HG03060 (cell line): ENCODE measurements at regions not wholly inside any gene's neighbourhood (a gene's known extent, or its start where the extent isn't known, plus 50 kb on each side); places are given as distances from the start of the nearest gene placed in this dataset.
"Not testable (repeated sequence)": the region's sequence is repeated elsewhere in the genome, so short reads cannot be mapped to it uniquely, and the experiment has no call there.

ENCODE experiments used
- ATAC-seq: cut with Tn5 transposase; IDR thresholded peaks from one replicate; pipeline ENCODE4 v1.9.1; 2021; ENCODE audit warnings: low read depth, moderate number of reproducible peaks; ENCODE audit not compliant: unreplicated experiment

DNA sequence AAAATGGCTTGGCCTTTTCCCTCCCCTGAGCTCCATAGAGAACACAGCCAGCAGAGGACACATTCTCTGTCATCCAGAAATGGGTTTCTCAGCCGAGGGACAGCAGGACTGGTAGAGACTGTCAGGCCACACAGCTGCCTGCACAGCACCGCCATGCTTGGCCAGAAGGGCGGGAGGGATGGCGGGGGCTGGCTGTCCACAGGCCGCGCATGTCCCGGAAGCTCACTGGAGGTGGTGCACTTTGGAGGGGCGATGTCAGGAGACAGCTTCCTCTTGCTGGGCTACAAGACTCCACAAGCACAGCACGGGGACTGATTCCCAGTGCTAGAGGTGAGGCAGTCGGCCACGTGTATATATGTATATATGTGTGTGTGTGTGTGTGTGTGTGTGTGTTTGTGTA lies 125.3 kb downstream of the GOLGA6L4 start:
- not testable (repeated sequence) for ATAC-seq

- ATAC-seq = not testable (repeated sequence)
Measured at GRCh38 chr15:84384421-84384820, 148.8 kb downstream of the GOLGA6L4 start.

GRCh38 chr15:84387086-84387485 lies 151.5 kb downstream of the GOLGA6L4 start:
- no peak for ATAC-seq

GRCh38 chr15:84388201-84388600 lies 152.6 kb downstream of the GOLGA6L4 start:
- ATAC-seq = not testable (repeated sequence)

GRCh38 chr15:84388638-84389037 lies 153.1 kb downstream of the GOLGA6L4 start:
- ATAC-seq = not testable (repeated sequence)

DNA sequence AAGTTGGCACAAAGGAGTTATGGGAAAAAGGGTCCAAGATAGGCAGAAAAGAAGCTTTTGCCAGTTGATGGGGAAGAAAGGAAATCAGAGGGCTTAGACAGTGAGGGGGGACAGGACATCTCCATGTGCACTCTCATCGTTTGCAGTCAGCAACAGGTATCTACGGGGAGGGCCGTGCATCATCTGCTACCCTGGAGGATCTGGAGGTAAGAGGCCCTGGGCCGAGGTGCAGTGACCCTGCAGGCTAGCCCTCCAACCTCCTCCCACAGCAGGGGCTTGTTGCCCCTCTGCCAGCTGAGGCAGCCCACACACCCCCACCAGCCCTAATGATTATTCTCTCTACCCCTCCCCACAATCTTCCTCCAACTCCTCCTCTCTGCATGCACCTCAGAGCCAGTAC lies 154.8 kb downstream of the GOLGA6L4 start:
- not testable (repeated sequence) for ATAC-seq

GRCh38 chr15:84391191-84391590 lies 155.6 kb downstream of the GOLGA6L4 start:
- ATAC-seq = no peak

- ATAC-seq = not testable (repeated sequence)
Measured at GRCh38 chr15:84392020-84392419, 156.4 kb downstream of the GOLGA6L4 start.

GRCh38 chr15:84393386-84393936 lies 157.9 kb downstream of the GOLGA6L4 start:
- ATAC-seq = not testable (repeated sequence)

DNA sequence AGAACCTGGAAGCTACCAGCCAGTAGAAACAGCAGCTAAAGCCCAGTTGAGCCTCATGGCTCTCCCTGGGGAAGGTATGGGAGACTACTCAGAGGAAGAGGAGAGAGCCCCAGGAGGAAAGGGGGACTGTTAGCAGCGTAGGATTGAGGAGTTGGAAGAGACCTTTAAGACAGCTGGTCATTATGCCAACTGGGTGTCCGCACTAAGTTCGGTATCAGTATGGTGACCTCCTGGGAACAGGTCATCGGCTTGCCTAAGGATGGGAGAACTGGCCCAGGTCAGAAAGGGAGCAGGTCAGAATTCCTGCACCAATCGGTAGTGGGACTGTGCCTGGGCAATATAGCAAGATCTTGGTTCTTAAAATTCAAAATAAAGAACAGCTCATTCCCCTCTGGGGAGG lies 158.4 kb downstream of the GOLGA6L4 start:
- ATAC-seq = not testable (repeated sequence)

GRCh38 chr15:84395384-84395783 lies 159.8 kb downstream of the GOLGA6L4 start:
- not testable (repeated sequence) for ATAC-seq

GRCh38 chr15:84395881-84396280 lies 160.3 kb downstream of the GOLGA6L4 start:
- not testable (repeated sequence) for ATAC-seq

- not testable (repeated sequence) for ATAC-seq
Measured at GRCh38 chr15:84397066-84397465, 161.5 kb downstream of the GOLGA6L4 start.

- ATAC-seq = not testable (repeated sequence)
Measured at GRCh38 chr15:84398087-84398486, 162.5 kb downstream of the GOLGA6L4 start.

- no peak for ATAC-seq
Measured at GRCh38 chr15:84398763-84399701, 163.5 kb downstream of the GOLGA6L4 start.

DNA sequence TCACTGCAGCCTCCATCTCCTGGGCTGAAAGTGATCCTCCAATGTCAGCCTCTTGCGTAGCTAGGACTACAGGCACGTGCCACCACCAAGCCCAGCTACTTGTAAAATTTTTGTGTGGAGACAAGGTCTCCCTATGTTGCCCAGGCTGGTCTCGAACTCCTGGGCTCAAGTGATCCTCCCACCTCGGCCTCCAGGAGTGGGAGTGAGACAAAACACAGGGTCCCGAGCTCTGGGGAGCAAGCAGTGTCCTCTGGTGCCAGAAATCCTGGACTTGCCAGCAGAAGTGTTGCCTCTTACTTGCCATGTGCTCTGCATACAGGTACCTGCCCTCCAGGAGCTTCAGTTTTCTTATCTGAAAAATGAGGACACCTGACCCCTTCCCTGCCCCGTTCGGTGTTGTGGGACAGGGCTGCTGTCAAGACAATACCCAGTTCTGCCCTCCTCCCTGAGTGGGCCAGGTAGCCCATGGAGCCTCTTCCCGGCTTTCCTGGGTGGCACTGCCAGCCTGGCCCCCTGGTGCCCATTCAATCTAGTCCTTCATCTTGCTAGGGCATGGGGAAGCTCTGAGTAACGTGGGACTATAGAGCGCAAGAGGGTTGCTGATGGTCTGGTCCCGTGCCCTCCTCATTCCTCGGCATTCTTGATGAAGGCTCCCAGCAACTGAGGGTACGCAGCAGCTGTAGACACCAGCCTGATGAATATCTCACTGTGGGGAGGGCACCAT lies 164.6 kb downstream of the GOLGA6L4 start:
- ATAC-seq = no peak

DNA sequence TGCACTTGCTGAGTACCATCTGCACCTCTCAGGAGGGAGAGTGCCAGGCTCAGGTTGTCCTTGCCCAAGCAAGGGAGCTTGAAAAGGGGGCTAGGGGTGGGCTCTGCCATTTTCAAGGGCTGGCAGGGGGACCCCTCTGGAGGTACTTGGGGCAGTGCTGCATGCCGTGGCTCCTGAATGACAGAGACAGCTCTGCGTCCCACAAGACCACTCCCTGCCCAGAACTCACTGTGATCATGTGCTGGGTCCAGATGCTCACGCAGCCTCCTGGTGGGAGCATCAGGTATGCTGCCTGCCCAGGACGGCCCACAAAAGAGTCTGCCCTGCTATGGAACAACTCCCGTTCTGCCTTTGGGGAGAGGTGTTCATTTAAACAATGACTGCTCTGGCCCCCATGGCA lies 165.2 kb downstream of the GOLGA6L4 start:
- no peak for ATAC-seq

DNA sequence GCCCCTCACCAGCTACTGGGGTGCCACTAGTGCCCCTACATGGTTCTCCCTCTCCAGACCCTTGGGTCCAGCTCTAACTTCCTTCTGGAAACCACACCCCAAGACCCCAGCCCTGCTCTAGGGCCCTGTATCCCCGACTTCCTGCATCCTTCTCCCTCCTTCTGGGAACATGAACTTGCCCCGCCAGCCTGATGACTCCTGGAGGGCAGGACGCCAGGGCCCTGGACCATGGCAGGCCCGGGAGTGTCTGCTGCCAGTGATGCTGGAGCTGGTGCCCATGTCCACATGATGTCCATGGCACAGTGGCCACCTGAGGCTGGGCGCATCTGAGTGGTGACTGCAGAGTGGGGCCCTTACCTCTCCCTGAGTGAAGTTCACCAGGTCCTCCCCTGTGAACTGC lies 165.9 kb downstream of the GOLGA6L4 start:
- ATAC-seq = not testable (repeated sequence)

- ATAC-seq = not testable (repeated sequence)
Measured at GRCh38 chr15:84401891-84402840, 166.6 kb downstream of the GOLGA6L4 start.
